GM18505 (cell line): ENCODE measurements at regions not wholly inside any gene's neighbourhood (a gene's known extent, or its start where the extent isn't known, plus 50 kb on each side); places are given as distances from the start of the nearest gene placed in this dataset.

Source experiments
- ATAC-seq: cut with Tn5 transposase; IDR thresholded peaks from one replicate; pipeline ENCODE4 v1.9.1; 2021; ENCODE audit not compliant: unreplicated experiment
- POLR2A ChIP-seq: IDR thresholded peaks from 4 replicates; pipeline ENCODE4 v1.6.1; 2011; ENCODE audit warnings: borderline replicate concordance; ENCODE audit not compliant: insufficient read depth, insufficient read length; ENCODE audit errors: extremely low read depth

DNA sequence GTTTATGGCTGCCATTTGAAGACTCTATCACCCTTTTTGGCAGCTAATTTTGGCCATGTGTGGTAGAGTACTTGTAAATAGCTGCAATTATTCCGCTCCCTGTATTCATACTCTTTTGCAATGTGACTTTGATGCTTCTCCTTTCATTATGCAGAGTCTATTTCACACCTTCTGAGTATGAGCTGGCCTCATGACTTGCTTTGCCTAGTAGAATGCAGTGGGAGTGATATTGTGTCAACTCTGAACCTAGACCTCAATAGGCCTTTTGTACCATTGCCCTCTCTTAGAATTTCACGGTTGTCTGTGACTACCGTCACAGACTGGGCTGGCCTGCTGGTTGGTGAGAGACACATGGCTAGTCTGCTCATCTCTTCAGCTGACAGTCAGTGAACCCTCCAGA lies 118.8 kb downstream of the DDIT4L start:
- no peak for ATAC-seq
- no peak for TF ChIP-seq POLR2A

DNA sequence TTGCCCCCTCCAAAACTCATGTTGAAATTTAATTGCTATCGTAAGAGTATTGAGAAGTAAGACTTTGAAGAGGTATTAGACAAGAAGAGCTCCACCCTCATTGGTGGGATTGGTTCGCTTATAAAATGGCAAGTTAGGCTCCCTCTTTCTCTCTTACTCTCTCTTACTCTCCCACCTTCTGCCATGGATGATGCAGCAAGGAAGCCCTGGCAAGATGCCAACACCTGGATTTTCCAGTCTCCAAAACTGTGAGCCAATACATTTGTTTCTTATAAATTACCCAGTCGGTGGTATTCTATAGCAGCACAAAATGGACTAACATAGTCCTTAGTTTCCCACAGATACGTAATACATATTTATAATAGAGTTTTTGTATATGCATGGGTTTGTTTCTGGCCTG lies 119.4 kb downstream of the DDIT4L start:
- ATAC-seq = no peak
- TF ChIP-seq POLR2A = no peak

DNA sequence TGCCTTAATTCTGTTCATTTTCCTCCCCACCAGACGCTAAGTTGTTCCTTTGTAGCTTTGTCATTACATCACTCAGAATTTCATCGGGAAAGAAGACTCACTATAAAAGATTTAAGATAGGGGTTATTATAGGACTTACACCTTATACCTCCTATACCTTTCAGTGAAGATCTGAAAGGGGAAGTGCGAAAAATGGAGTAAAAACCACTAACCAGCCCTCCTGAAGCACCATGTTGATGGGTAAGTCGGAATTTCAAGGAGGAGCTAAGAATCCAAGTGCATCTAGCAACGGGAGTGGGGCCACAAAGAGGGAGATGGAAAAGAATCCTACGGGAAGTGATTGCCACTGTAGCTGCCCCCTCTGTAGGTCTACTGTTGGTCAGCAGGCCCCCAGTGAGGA lies 119.1 kb upstream of the H2AZ1 start:
- TF ChIP-seq POLR2A = no peak

DNA sequence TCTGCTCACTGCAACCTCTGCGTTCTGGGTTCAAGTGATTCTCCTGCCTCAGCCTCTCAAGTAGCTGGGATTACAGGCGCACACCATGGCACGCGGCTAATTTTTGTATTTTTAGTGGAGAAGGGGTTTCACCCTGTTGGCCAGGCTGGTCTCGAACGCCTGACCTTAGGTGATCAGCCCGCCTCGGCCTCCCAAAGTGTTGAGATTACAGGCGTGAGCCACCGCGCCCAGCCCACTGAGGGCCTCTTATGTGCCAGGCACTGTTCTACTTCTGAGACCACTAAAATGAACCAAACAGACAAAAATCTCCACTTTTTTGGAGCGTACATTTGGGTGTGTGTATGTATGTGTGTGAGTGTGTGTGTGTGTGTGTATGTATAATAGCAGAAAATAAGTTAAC lies 117.2 kb upstream of the H2AZ1 start:
- ATAC-seq = no peak
- TF ChIP-seq POLR2A = no peak

More for the DNA sequence above, 119.1 kb upstream of the H2AZ1 start:
- no peak for ATAC-seq

DNA sequence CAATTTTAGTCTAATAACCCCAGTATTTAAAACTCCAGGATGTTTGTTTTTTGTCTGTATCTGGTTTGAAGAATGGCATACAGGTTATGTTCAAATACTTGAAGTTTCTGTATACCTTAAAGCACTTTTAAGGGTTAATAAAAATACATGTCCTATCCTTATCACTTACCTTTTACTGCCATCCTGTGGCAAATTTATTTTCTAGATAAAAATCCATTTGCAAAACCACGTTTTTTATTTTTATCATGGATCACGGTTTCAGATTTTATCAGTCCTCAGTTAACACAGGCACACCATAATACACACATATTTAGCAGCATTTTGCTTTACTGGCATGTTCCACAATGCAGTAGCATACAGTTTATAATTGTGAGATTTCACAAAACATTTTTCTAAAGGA lies 113.3 kb upstream of the H2AZ1 start:
- ATAC-seq = no peak
- TF ChIP-seq POLR2A = no peak

DNA sequence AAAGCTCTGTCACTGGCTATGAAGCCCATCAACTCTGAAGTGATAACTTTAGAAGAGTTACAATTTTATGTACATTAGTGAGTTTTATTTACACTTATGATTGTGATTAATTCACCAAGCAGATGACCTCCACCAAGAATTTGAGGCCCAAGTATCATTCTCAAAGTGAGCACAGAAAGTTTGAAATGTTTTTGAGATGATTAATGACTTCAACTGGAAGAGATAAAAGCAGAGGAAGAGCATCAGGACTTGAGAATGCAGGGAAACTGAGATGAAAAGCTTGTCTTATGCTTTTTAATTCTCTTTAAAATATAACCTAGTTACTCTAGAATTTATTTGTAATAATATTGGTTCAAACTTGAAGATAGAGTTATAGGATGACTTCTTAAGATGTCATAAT lies 112.8 kb upstream of the H2AZ1 start:
- no peak for TF ChIP-seq POLR2A
- no peak for ATAC-seq

DNA sequence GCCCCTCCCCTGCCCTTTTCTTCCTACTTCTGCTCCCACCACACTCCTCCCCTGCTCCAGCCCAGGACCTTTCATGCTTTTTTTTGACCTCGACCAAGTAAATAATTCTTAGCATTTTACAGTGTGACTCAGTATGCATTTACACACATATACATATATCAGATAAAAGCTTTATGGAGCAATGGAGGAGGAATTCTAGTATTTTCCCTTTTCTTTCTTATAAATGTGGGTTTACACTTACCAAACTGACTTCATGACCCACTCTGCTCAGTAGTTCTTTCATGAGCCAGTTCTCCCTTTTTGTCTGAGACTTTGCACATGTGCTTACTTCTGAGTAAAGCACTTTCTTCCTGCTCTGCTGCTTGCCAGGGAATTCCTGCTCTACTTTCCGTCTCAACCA lies 111.8 kb upstream of the H2AZ1 start:
- no peak for ATAC-seq
- no peak for TF ChIP-seq POLR2A

DNA sequence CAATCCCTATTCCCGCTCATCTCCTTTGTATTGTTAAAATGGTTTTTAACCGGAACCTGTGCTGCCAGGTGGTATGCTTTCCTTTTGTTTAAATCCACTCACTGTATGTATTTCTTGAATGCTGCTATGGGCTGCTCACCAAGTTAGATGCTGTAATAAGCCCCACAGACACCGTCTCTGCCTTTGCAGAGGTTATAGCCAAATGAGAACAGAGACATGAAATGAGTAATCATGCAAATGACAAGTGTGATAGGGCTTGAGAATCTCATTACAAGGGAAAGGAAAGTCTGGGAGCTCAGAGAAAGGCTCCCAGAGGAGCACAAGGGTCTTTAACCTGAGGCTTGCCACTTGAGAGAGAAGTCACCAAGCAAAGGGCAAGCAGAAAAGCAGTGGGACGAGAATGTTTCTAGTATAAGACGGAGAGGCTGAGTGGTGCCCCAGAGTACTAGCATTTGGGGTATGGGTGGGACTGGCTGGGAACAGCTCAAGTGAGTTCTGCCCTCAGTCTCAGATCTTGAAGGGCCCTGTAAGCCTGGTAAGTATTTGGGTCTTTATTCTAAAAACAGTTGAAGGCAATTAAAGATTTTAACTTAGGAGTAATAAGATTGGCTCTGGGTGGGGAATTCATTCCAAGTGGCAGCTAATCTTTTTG lies 110.8 kb upstream of the H2AZ1 start:
- peak; percentile 52 for ATAC-seq
- TF ChIP-seq POLR2A = no peak

DNA sequence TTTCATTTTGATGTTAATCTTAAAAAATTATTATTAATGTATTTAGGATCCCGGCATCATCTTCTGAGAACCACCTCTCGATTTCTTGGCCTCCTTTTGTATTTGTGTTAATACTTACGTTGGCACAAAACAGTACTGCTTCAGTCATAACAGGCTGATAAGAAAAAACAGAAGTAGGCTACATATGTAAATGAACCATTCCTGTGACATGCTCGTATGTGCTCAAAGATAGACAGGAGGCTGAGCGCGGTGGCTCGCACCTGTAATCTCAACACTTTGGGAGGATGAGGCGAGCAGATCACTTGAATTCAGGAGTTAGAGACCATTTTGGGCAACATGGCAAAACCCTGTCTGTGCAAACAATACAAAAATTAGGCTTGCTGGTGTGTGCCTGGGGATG lies 109.4 kb upstream of the H2AZ1 start:
- no peak for ATAC-seq
- no peak for TF ChIP-seq POLR2A

DNA sequence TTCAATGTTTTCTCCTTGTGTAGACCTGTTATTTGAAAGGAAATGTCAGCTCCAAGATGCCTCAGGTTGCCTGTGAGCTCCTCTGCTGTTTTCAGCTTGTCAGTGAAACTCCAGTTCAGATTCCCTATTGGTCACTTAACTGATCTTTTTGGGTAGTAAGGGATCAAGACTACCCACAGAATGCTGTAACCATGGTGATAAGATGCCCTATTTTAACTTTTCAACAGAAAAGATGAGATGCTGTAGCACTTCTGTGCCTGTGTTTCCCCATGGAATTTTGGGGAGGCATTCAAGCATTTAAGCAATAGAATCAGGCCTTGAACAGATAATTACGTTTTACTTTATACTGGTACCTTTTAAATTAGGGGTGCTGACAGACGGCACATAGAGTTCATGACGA lies 106.6 kb upstream of the H2AZ1 start:
- TF ChIP-seq POLR2A = no peak

DNA sequence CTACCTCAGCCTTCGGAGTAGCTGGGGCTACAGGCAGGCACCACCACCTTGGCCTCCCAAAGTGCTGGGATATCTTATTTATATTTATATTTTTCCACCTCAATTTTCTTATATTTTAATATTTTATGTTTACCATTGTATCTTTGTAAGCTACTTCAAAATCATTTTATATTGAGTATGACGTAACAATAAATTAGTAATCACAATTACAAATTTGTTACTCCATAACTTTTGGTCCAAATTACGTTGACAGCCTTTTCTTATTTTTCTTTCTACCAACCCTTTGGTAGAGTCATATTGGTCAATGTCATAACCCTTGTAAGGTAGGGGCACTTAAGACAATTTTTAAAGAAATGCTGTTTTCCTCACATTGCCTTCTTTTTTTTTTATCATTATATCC lies 104.0 kb upstream of the H2AZ1 start:
- no peak for TF ChIP-seq POLR2A
- no peak for ATAC-seq

More for the DNA sequence above, 106.6 kb upstream of the H2AZ1 start:
- ATAC-seq = no peak

DNA sequence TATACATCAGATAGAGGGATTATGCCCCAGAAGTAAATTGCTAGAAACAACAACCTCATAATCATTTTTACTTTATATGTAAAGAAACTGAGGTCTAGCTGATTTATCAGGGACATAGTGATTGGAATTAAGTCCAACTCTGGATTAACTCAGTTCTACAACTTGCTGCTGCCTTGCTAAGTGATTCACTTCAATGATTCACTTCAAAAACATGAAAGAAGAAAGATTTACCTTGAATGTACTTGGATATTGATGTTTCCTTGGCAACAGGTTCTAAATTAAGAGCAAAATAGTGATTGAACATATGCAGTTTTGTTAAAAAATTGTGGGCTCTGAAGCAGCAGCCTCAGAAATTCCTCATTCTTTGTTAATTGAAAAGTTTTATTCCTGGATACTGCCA lies 99.8 kb upstream of the H2AZ1 start:
- no peak for TF ChIP-seq POLR2A
- no peak for ATAC-seq

DNA sequence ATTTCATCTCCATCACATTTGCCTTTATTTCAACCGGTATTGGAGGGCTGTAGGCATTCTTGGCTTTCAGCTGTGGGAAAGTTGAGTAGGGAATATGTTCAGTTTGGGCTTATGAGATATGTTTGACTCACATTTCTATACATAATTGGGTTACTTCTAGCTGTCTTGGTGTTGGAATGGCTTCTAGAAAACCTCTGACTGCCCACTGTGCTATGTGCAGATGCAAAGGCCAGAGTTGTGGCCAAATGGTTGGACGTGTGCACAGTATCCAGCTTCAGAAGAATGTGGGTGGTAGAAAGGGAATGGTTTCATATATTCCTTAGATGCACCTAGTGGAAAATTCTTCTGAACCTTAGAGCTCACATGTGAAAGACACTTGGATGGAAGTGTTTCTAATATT lies 92.6 kb upstream of the H2AZ1 start:
- no peak for TF ChIP-seq POLR2A

DNA sequence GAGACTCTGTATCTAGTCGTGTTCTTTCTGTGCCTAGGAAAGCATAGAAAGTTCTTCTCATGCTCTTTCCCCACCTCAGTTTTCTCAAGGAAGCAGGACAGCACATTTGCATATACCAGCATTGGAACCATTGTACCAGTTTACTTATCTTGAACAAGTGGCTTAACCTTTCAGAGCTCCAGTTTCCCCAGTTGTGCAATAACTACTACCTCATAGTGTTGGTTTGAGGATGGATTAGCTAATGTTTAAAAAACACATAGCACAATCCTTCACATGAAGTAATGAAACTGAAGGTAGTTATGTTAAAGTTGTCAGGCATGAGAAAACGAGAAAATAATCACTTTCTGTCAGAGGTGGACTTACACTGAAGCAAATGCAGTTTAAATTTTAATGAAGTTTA lies 92.2 kb upstream of the H2AZ1 start:
- no peak for ATAC-seq
- no peak for TF ChIP-seq POLR2A

More for the DNA sequence above, 92.6 kb upstream of the H2AZ1 start:
- no peak for ATAC-seq

DNA sequence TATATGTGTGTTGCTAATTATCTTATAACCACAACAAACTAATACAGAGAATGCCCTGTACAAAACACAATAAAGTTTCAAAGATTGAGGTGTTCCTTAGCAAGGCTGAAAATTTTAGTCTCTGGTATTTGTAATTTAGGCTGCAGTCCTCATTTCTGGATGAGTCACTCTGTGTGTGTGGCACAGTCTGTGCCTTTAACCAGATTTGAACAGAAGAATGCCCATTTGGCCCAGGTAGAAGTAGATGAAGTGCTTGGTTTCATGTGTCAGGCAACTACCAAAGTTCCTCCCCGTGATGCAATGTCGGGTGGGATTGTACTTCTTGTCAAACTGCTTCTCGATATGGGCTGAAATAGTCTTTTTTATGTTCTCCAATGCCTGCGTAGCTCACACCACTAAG lies 91.6 kb upstream of the H2AZ1 start:
- ATAC-seq = no peak
- TF ChIP-seq POLR2A = no peak
